AG09319 (cell line): ENCODE measurements at regions not wholly inside any gene's neighbourhood (a gene's known extent, or its start where the extent isn't known, plus 50 kb on each side); places are given as distances from the start of the nearest gene placed in this dataset.
"Not testable (repeated sequence)": the region's sequence is repeated elsewhere in the genome, so short reads cannot be mapped to it uniquely, and the experiment has no call there.

Experiments
- DNase-seq: peaks from one replicate; pipeline ENCODE4 v3.0.0-alpha.2; 2010; ENCODE audit warnings: low read depth; ENCODE audit errors: extremely low read depth
- CTCF ChIP-seq: IDR thresholded peaks from 2 replicates; pipeline ENCODE4 v1.5.1; 2011; ENCODE audit warnings: low read depth, mild to moderate bottlenecking, inconsistent platforms, low read length, moderate library complexity

DNA sequence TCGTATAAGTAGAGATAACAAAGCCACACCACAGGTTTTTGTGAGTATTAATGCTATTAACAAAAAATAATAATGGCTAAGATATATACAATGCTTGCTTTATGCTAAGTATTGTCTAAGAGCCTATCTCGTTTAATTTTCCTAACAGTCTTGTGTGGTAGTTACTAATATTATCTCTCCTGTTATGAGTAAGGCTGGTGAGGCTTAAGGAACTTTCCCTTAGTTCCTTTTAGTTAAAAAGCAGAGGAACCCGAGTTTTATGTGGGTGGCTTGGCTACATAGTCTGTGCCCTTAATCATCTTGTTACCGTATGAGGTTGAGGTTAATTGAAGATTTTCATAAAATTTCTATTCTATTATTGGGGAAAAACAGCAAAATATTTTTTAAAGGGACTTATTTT lies 218.4 kb downstream of the SOX2 start:
- no peak for DNase-seq
- TF ChIP-seq CTCF: no peak

DNA sequence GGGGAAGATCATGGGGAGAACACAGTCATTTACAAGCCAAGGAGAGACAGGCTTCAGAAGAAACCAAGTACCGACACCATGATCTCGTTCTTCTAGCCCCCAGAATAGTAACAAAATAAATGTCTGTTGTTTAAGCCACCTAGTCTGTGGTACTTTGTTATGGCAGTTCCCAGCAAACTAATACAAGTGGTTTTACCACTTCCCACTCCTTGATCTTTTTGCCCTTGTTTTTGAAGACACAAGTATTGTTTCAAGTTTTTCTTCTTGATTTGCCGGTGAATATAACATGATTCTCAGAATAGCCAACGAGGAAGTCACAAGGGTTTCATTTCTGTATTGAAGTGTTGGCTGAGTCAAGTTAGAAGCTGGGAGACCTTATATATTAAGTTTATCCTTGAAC lies 220.3 kb downstream of the SOX2 start:
- TF ChIP-seq CTCF: no peak

GRCh38 chr3:181933052-181933618 lies 221.4 kb downstream of the SOX2 start:
- DNase-seq: no peak
- TF ChIP-seq CTCF: no peak

More for the DNA sequence above, 220.3 kb downstream of the SOX2 start:
- DNase-seq: no peak

- no peak for TF ChIP-seq CTCF
- no peak for DNase-seq
Observed at GRCh38 chr3:181935915-181936314, 224.2 kb downstream of the SOX2 start.

- no peak for TF ChIP-seq CTCF
- DNase-seq: no peak
Observed at GRCh38 chr3:181936774-181937173, 225.0 kb downstream of the SOX2 start.

- not testable (repeated sequence) for DNase-seq
Observed at GRCh38 chr3:181938580-181938979, 226.9 kb downstream of the SOX2 start.

DNA sequence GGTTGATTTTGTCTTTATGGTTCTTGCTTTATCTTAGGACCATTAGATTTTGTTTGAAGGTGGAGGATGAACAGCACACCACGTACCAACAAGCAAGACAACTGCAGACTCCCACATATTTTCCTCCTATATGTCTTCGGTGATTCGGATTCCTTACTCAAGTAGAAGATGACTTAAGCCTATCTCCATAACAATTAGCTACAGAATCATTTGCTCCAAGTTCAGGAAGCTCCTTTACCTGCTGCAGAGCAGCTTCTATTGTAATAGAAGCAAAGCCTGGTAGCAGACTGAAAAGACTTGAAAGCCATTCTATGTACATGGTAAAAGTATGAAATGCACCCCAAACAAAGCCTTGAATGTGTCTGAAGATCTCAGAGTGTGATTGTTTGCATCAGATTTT lies 229.0 kb downstream of the SOX2 start:
- no peak for DNase-seq
- no peak for TF ChIP-seq CTCF

DNA sequence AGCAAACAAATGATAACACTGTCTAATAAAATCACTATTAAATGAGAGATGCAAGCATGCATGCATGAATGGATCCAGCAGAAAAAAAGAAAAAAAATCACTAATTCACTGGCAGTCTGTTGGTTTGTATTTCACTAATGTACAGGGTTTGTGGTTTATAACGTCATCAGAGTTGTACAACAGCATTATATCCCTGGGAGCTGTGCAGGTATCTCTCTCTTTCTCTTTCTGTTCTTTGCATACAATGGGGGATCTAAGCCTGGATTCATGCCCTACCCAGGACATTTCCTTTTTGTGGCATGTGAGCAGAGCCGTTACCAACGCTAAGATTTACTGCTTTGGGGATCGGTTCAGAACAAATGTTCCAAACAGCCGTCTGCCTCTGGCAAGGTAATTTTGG lies 229.5 kb downstream of the SOX2 start:
- TF ChIP-seq CTCF: no peak
- DNase-seq: no peak
